ENCODE measurements at regions not wholly inside any gene's neighbourhood (a gene's known extent, or its start where the extent isn't known, plus 50 kb on each side); places are given as distances from the start of the nearest gene placed in this dataset.

DNA sequence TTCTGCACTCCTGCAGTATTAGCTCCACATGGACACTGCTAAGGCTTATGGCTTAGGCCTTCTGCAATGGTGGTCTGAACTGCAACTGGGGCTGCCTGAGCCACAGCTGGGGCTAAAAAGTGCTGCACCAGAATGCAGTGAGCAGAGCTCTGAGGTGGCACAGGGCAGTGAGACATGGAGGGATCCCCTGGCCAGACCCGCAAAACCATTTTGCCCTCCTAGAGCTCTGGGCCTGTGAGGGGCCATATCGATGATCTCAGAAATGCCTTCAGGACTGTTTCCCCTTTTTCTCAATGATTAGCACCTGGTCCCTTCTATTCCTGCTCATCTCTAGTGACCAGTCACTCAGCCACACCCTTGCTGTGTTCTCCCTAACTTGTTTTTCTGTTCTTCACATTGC, 397.7 kb downstream of the UQCRFS1 start:
- TF ChIP-seq, protein P1, sequence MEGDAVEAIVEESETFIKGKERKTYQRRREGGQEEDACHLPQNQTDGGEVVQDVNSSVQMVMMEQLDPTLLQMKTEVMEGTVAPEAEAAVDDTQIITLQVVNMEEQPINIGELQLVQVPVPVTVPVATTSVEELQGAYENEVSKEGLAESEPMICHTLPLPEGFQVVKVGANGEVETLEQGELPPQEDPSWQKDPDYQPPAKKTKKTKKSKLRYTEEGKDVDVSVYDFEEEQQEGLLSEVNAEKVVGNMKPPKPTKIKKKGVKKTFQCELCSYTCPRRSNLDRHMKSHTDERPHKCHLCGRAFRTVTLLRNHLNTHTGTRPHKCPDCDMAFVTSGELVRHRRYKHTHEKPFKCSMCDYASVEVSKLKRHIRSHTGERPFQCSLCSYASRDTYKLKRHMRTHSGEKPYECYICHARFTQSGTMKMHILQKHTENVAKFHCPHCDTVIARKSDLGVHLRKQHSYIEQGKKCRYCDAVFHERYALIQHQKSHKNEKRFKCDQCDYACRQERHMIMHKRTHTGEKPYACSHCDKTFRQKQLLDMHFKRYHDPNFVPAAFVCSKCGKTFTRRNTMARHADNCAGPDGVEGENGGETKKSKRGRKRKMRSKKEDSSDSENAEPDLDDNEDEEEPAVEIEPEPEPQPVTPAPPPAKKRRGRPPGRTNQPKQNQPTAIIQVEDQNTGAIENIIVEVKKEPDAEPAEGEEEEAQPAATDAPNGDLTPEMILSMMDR (IDR thresholded peaks at IDR 0.05; ENCODE audit: extremely low read depth in 1 of 2, insufficient read depth in 1 of 2, low read depth in 1 of 2, low read length in 2 of 2): no peak
- TF ChIP-seq POLR2AphosphoS5 (IDR thresholded peaks at IDR 0.05; ENCODE audit: insufficient read depth, low read depth, low read length) (no peak), EZH2 (IDR thresholded peaks at IDR 0.05; ENCODE audit: borderline replicate concordance, low read depth, low read length, severe bottlenecking) (no peak), POLR2A (IDR thresholded peaks at IDR 0.05; ENCODE audit: low read depth, low read length) (no peak)

All from endothelial cell of umbilical vein (primary cell).